Tibial artery (tissue), 4 donors: ENCODE measurements at regions not wholly inside any gene's neighbourhood (a gene's known extent, or its start where the extent isn't known, plus 50 kb on each side); places are given as distances from the start of the nearest gene placed in this dataset.

Experiments used
- DNase-seq, 2 donors: peaks; one replicate each; pipeline ENCODE4 v3.0.0-alpha.2; 2019
- H3K27ac ChIP-seq, 2 donors: fragments of 200-600 bp; sonication (generic) in 1 of 2; 1 replicate in 1 of 2; 2 replicates in 1 of 2; pipeline ENCODE4 v1.5.1; 2018 to 2019; ENCODE audit warnings: mild to moderate bottlenecking in 1 of 2
- H3K27me3 ChIP-seq, 2 donors: fragments of 200-600 bp; sonication (generic) in 1 of 2; one replicate each; pipeline versions ENCODE4 v1.5.1 to v1.6.0; 2016 to 2019
- H3K36me3 ChIP-seq, 3 donors: fragments of 200-600 bp; sonication (generic) in 2 of 3; one replicate each; pipeline ENCODE4 v1.5.1; 2016 to 2019; ENCODE audit warnings: mild to moderate bottlenecking in 2 of 3
- H3K4me1 ChIP-seq, 4 donors: fragments of 200-600 bp; sonication (generic) in 2 of 4; 1 replicate in 3 of 4; 2 replicates in 1 of 4; pipeline ENCODE4 v1.5.1; 2016 to 2019
- H3K4me3 ChIP-seq, 2 donors: fragments of 200-600 bp; sonication (generic) in 1 of 2; 1 replicate in 1 of 2; 2 replicates in 1 of 2; pipeline ENCODE4 v1.5.1; 2018 to 2019; ENCODE audit warnings: mild to moderate bottlenecking in 2 of 2
- H3K9me3 ChIP-seq, 3 donors: fragments of 200-600 bp; sonication (generic) in 1 of 3; one replicate each; pipeline ENCODE4 v1.5.1; 2016 to 2019
- intact Hi-C: fragments of 100-400 bp; cut with DNase I; formaldehyde crosslinking; loops from one replicate; pipeline ENCODE4 v1.15.0; 2023; ENCODE audit warnings: low total_unique reads
- TF ChIP-seq, protein P1 (sequence below), 2 experiments: fragments of 200-600 bp in 1 of 2; fragments of 450-650 bp in 1 of 2; IDR thresholded peaks; one replicate each; pipeline ENCODE4 v1.5.1; 2017 to 2019; ENCODE audit warnings: antibody characterized with exemption in 2 of 2, mild to moderate bottlenecking in 1 of 2, moderate library complexity in 1 of 2

DNA sequence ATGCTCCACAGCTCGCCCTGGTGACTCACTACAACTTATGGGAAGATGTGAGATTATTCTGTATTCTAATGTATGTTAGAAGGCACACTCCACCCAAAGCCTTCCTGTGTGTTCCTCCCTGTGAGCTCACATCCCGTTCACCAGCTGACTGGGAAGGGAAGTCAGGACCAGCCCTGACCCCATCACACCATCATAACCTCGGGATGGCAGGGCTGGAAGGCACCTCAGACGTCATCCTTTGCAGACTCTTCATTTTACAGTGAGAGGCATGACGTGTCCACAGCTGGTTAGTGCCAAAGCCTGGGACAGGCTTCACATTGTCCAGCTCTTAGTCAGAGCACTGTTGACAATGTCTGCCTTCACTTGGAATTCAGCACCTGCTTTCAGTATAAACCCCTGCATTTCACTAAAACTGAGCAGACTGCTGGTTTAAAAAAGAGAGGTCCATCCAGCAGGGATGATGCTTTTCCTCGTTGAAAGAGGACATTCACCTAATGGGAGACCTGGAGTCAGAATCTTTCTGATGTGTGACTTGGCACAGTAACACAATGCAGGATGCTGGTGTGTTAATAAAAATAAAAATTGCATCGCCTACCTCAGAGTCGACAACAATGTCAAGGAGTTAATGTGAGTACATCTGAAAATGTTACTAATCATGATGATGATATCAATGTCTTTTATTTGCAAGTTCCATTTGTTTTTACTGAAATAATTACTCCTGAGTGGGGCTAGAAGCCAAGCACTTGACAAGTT lies 418.0 kb upstream of the TNP1 start:
- Histone ChIP-seq H3K36me3 (no peaks in the 10 kb centered on the region), H3K9me3 (no peaks in the 10 kb centered on the region), H3K4me1 (peaks cover 0 to 45% (median 11%) of the 10 kb centered on the region in 4 donors), H3K27ac (no peak overlapping the region), H3K4me3 (no peak overlapping the region), H3K27me3 (no peaks in the 10 kb centered on the region)
- TF ChIP-seq, protein P1, sequence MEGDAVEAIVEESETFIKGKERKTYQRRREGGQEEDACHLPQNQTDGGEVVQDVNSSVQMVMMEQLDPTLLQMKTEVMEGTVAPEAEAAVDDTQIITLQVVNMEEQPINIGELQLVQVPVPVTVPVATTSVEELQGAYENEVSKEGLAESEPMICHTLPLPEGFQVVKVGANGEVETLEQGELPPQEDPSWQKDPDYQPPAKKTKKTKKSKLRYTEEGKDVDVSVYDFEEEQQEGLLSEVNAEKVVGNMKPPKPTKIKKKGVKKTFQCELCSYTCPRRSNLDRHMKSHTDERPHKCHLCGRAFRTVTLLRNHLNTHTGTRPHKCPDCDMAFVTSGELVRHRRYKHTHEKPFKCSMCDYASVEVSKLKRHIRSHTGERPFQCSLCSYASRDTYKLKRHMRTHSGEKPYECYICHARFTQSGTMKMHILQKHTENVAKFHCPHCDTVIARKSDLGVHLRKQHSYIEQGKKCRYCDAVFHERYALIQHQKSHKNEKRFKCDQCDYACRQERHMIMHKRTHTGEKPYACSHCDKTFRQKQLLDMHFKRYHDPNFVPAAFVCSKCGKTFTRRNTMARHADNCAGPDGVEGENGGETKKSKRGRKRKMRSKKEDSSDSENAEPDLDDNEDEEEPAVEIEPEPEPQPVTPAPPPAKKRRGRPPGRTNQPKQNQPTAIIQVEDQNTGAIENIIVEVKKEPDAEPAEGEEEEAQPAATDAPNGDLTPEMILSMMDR (IDR thresholded peaks at IDR 0.05): no peak
- intact Hi-C loops: no loop called here
- DNase-seq: no peak

DNA sequence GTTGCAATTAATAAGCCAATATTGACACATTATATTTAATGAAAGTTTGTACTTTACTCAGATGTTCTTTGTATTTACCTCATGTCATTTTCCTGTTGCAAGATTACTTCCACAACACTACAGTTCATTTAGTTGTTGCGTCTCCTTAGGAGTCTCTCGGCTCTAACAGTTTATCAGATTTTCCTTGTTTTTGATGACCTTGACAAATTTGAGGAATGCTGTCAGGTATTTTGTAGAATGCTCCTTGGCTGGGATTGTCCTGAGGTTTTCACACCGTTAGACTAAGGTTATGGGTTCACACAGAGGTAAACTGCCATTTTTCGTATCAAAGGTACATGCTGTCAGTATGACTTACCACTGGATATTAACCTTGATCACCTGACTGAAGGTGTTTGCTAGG lies 416.6 kb upstream of the TNP1 start:
- H3K27ac ChIP-seq: no peak overlapping the region
- no peak overlapping the region for H3K4me3 ChIP-seq
- no peaks in the 10 kb centered on the region for H3K27me3 ChIP-seq

DNA sequence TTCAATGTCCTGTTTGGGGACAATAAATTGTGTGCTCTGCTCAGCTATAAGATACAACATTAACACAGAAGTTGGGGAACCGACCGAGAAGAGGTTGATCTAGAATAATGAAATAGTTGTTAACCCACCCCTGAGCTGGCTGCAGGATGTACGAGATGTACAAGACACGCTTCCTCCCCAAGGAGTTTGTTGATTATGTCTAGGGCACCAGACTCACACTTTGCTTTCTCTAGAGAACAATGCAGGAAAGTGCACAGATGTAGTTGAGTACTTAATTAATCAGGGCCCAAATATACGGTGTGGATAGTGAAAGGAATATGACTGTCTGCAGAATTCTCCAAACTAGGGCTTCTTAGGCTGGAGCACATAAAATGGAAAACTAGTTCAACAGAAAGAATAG lies 415.2 kb upstream of the TNP1 start:
- no peak overlapping the region for H3K4me3 ChIP-seq
- no peak for DNase-seq
- no peaks in the 10 kb centered on the region for H3K9me3 ChIP-seq
- no peak overlapping the region for H3K27ac ChIP-seq
- no peaks in the 10 kb centered on the region for H3K27me3 ChIP-seq
- intact Hi-C loops: no loop called here
- TF ChIP-seq, protein P1 (IDR thresholded peaks at IDR 0.05): no peak
- H3K36me3 ChIP-seq: no peaks in the 10 kb centered on the region
- peaks cover 0 to 58% (median 21%) of the 10 kb centered on the region in 4 donors for H3K4me1 ChIP-seq

More for the DNA sequence above, 416.6 kb upstream of the TNP1 start:
- DNase-seq: no peak
- H3K9me3 ChIP-seq: no peaks in the 10 kb centered on the region
- TF ChIP-seq, protein P1 (IDR thresholded peaks at IDR 0.05): no peak
- intact Hi-C loops: no loop called here
- peaks cover 0 to 59% (median 20%) of the 10 kb centered on the region in 4 donors for H3K4me1 ChIP-seq
- no peaks in the 10 kb centered on the region for H3K36me3 ChIP-seq

DNA sequence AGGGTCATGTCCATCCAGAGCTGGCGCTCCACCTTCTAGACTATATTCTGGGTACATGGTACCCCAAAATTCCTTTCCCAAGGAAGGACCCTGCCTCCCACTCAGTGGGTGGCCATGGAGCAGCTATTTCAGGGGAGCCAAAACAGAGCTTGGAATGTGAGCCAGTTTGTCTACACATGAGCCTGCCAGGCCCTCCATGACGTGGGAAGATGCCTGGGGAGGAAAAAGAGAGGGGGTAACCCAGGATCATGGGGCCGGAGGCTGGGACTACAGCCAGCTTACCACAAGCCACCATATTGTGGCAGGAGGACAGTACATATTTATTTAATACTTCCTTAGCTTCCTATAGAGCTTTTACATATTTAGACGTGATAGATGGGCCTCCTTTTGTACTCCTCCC lies 414.7 kb upstream of the TNP1 start:
- Histone ChIP-seq H3K27ac (peak overlapping the region in 1 of 2 donors; percentile 21), H3K4me3 (no peak overlapping the region), H3K4me1 (peaks cover 0 to 53% (median 21%) of the 10 kb centered on the region in 4 donors), H3K9me3 (no peaks in the 10 kb centered on the region), H3K27me3 (no peaks in the 10 kb centered on the region), H3K36me3 (no peaks in the 10 kb centered on the region)
- TF ChIP-seq, protein P1 (IDR thresholded peaks at IDR 0.05): no peak
- intact Hi-C loops: no loop called here
- no peak for DNase-seq

DNA sequence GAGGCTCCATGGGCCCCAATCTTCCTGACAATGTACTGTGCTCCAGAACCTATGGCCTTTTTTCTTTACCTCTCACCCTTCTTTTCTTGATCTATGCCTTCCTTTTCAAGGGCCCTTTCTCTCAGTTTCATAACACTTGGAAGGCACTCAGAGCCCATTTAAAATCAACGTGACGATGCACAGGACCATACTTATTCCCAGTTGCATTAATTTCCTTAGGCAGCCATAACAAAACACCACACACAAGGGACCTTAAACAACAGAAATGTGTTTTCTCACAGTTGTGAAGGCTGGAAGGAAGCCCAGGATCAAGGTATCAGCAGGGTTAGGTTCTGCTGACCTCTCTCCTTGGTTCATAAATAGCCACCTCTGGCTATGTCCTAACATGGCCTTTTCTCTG lies 414.0 kb upstream of the TNP1 start:
- H3K36me3 ChIP-seq: no peaks in the 10 kb centered on the region
- TF ChIP-seq, protein P1 (IDR thresholded peaks at IDR 0.05): no peak
- H3K27ac ChIP-seq: peak overlapping the region in 1 of 2 donors; percentile 21
- no peak for DNase-seq
- H3K9me3 ChIP-seq: no peaks in the 10 kb centered on the region
- no peaks in the 10 kb centered on the region for H3K27me3 ChIP-seq
- intact Hi-C loops: no loop called here
- no peak overlapping the region for H3K4me3 ChIP-seq
- peaks cover 0 to 46% (median 18%) of the 10 kb centered on the region in 4 donors for H3K4me1 ChIP-seq
